Right renal cortex interstitium (tissue), 3 donors: ENCODE measurements at regions not wholly inside any gene's neighbourhood (a gene's known extent, or its start where the extent isn't known, plus 50 kb on each side); places are given as distances from the start of the nearest gene placed in this dataset.

Source experiments
- DNase-seq, 3 donors: peaks; one replicate each; pipeline ENCODE4 v3.0.0-alpha.2; 2013; ENCODE audit warnings: low read depth in 3 of 3, low spot score in 2 of 3

- no peak for DNase-seq
These were observed 168.3 kb upstream of the RASA1 start for GRCh38 chr5:87099291-87099839.

GRCh38 chr5:87099968-87100367 is 167.7 kb upstream of the RASA1 start:
- no peak for DNase-seq

- no peak for DNase-seq
These were observed 166.4 kb upstream of the RASA1 start for GRCh38 chr5:87101321-87101720.

GRCh38 chr5:87102841-87103240 is 164.8 kb upstream of the RASA1 start:
- DNase-seq, result no peak

GRCh38 chr5:87103616-87104287 is 163.9 kb upstream of the RASA1 start:
- DNase-seq, result no peak

- DNase-seq, result no peak
These were observed 162.1 kb upstream of the RASA1 start for GRCh38 chr5:87105577-87105976.

- DNase-seq, result no peak
These were observed 157.9 kb upstream of the RASA1 start for GRCh38 chr5:87109746-87110145.

GRCh38 chr5:87110721-87111120 is 157.0 kb upstream of the RASA1 start:
- no peak for DNase-seq

- DNase-seq, result no peak
These were observed 153.8 kb upstream of the RASA1 start for GRCh38 chr5:87113861-87114260.

GRCh38 chr5:87114631-87115030 is 153.1 kb upstream of the RASA1 start:
- no peak for DNase-seq

- no peak for DNase-seq
These were observed 151.8 kb upstream of the RASA1 start for GRCh38 chr5:87115839-87116364.

- no peak for DNase-seq
These were observed 150.7 kb upstream of the RASA1 start for GRCh38 chr5:87116825-87117512.

- DNase-seq, result no peak
These were observed 148.1 kb upstream of the RASA1 start for GRCh38 chr5:87119588-87119987.

GRCh38 chr5:87120518-87121303 is 147.0 kb upstream of the RASA1 start:
- no peak for DNase-seq

- no peak for DNase-seq
These were observed 146.2 kb upstream of the RASA1 start for GRCh38 chr5:87121304-87122150.

GRCh38 chr5:87122151-87122977 is 145.3 kb upstream of the RASA1 start:
- DNase-seq, result no peak

- DNase-seq, result no peak
These were observed 141.9 kb upstream of the RASA1 start for GRCh38 chr5:87125766-87126165.

GRCh38 chr5:87126869-87127268 is 140.8 kb upstream of the RASA1 start:
- no peak for DNase-seq

- no peak for DNase-seq
These were observed 140.3 kb upstream of the RASA1 start for GRCh38 chr5:87127426-87127825.
